ENCODE measurements at regions not wholly inside any gene's neighbourhood (a gene's known extent, or its start where the extent isn't known, plus 50 kb on each side); places are given as distances from the start of the nearest gene placed in this dataset.
"Not testable (repeated sequence)": the region's sequence is repeated elsewhere in the genome, so short reads cannot be mapped to it uniquely, and the experiment has no call there.

- no peaks in the 10 kb centered on the region for H3K27me3 ChIP-seq
- DNase-seq, result peak in 1 of 2 donors; percentile 35
- no peaks in the 10 kb centered on the region for H3K9me3 ChIP-seq
- TF ChIP-seq POLR2A (IDR thresholded peaks at IDR 0.05) (no peak), CTCF (IDR thresholded peaks at IDR 0.05) (no peak), EP300 (IDR thresholded peaks at IDR 0.05) (no peak), POLR2AphosphoS5 (IDR thresholded peaks at IDR 0.05) (no peak)
- no peaks in the 10 kb centered on the region for H3K4me1 ChIP-seq
- WGBS, 5 donors, result 86 to 95% (median 91%) methylated on average over 5 of the region's 5 CpGs
- H3K36me3 ChIP-seq, result peaks cover 9 to 51% (median 45%) of the 10 kb centered on the region in 4 donors
- H3K4me3 ChIP-seq, result no peak overlapping the region
- intact Hi-C loops (cut with DNase I; ENCODE audit: low total_unique reads), result no loop called here
- H3K27ac ChIP-seq, result no peak overlapping the region
Measured at GRCh38 chr7:128591705-128592104, 80.4 kb upstream of the GARIN1A start.

GRCh38 chr7:128592209-128592608, 79.9 kb upstream of the GARIN1A start:
- H3K9me3 ChIP-seq; DNase-seq; H3K27ac ChIP-seq; H3K4me1 ChIP-seq; intact Hi-C loops (cut with DNase I; ENCODE audit: low total_unique reads); H3K27me3 ChIP-seq; H3K4me3 ChIP-seq: not testable (repeated sequence)
- H3K36me3 ChIP-seq, result peaks cover 9 to 53% (median 48%) of the 10 kb centered on the region in 4 donors
- 82 to 100% (median 96%) methylated on average over 2 of the region's 3 CpGs; no CpG with 5 or more reads in 1 of the 5 donors for WGBS, 5 donors

- H3K27me3 ChIP-seq; H3K27ac ChIP-seq; DNase-seq; H3K9me3 ChIP-seq; H3K4me1 ChIP-seq; H3K4me3 ChIP-seq; intact Hi-C loops (cut with DNase I; ENCODE audit: low total_unique reads): not testable (repeated sequence)
- peaks cover 9 to 51% (median 47%) of the 10 kb centered on the region in 4 donors for H3K36me3 ChIP-seq
- WGBS, 5 donors, result 78 to 89% (median 81%) methylated on average over 6 of the region's 6 CpGs
Measured at GRCh38 chr7:128594061-128594460, 78.0 kb upstream of the GARIN1A start.

GRCh38 chr7:128596336-128597128, 75.6 kb upstream of the GARIN1A start:
- DNase-seq; intact Hi-C loops (cut with DNase I; ENCODE audit: low total_unique reads); H3K27ac ChIP-seq; H3K4me3 ChIP-seq; H3K9me3 ChIP-seq; H3K27me3 ChIP-seq: not testable (repeated sequence)
- Histone ChIP-seq H3K4me1 (peaks cover 0 to 12% (median 0%) of the 10 kb centered on the region in 4 donors), H3K36me3 (peaks cover 9 to 61% (median 54%) of the 10 kb centered on the region in 4 donors)
- WGBS, 5 donors, result 87 to 93% (median 90%) methylated on average over 8 of the region's 8 CpGs

- intact Hi-C loops (cut with DNase I; ENCODE audit: low total_unique reads); H3K27ac ChIP-seq; H3K27me3 ChIP-seq; H3K4me3 ChIP-seq; H3K9me3 ChIP-seq; DNase-seq: not testable (repeated sequence)
- Histone ChIP-seq H3K36me3 (peaks cover 0 to 45% (median 33%) of the 10 kb centered on the region in 4 donors), H3K4me1 (peaks cover 0 to 12% (median 0%) of the 10 kb centered on the region in 4 donors)
- 79 to 85% (median 80%) methylated on average over 5 of the region's 5 CpGs for WGBS, 5 donors
Measured at GRCh38 chr7:128598946-128599345, 73.1 kb upstream of the GARIN1A start.

- peak in 1 of 3 donors; percentile 25 for TF ChIP-seq POLR2AphosphoS5 (IDR thresholded peaks at IDR 0.05)
- TF ChIP-seq CTCF (IDR thresholded peaks at IDR 0.05), result peak in 5 of 7 experiments; percentile 42 to 69 (median 45)
- H3K27me3 ChIP-seq, H3K4me3 ChIP-seq, H3K9me3 ChIP-seq: not testable (repeated sequence)
- WGBS, 5 donors, result 7 to 13% (median 8%) methylated on average over 6 of the region's 6 CpGs
- peak in 1 of 2 donors; percentile 46 for DNase-seq
- intact Hi-C loops (cut with DNase I; ENCODE audit: low total_unique reads), result loop anchor here (10.0 kb wide), 1 partner anchor 276 kb away; no protein-coding TSS in a partner anchor
- Histone ChIP-seq H3K36me3 (peaks cover 0 to 42% (median 39%) of the 10 kb centered on the region in 4 donors), H3K27ac (peak overlapping the region in 1 of 5 donors; percentile 15), H3K4me1 (peaks cover 0 to 11% (median 2%) of the 10 kb centered on the region in 4 donors)
Measured at GRCh38 chr7:128608678-128609421, 63.2 kb upstream of the GARIN1A start.

- H3K36me3 ChIP-seq, result peaks cover 4 to 70% (median 49%) of the 10 kb centered on the region in 4 donors
- H3K27me3 ChIP-seq; DNase-seq; H3K9me3 ChIP-seq; H3K27ac ChIP-seq; H3K4me3 ChIP-seq; intact Hi-C loops (cut with DNase I; ENCODE audit: low total_unique reads): not testable (repeated sequence)
- peaks cover 0 to 12% (median 2%) of the 10 kb centered on the region in 4 donors for H3K4me1 ChIP-seq
- 89 to 95% (median 93%) methylated on average over 3 of the region's 3 CpGs for WGBS, 5 donors
Measured at GRCh38 chr7:128613366-128613765, 58.7 kb upstream of the GARIN1A start.

GRCh38 chr7:128614812-128615211, 57.3 kb upstream of the GARIN1A start:
- WGBS, 5 donors, result 42 to 60% (median 54%) methylated on average over 2 of the region's 2 CpGs
- DNase-seq; H3K27me3 ChIP-seq; H3K4me1 ChIP-seq; intact Hi-C loops (cut with DNase I; ENCODE audit: low total_unique reads); H3K9me3 ChIP-seq; H3K4me3 ChIP-seq; H3K27ac ChIP-seq: not testable (repeated sequence)
- H3K36me3 ChIP-seq, result peaks cover 16 to 81% (median 63%) of the 10 kb centered on the region in 4 donors

GRCh38 chr7:128616799-128617198, 55.3 kb upstream of the GARIN1A start:
- H3K27ac ChIP-seq; H3K4me1 ChIP-seq; intact Hi-C loops (cut with DNase I; ENCODE audit: low total_unique reads); H3K4me3 ChIP-seq; DNase-seq; H3K9me3 ChIP-seq; H3K27me3 ChIP-seq: not testable (repeated sequence)
- WGBS, 5 donors, result 95 to 100% (median 98%) methylated on average over 4 of the region's 4 CpGs
- peaks cover 23 to 81% (median 70%) of the 10 kb centered on the region in 4 donors for H3K36me3 ChIP-seq
